Upper lobe of right lung (tissue), 1 donor: ENCODE measurements at regions not wholly inside any gene's neighbourhood (a gene's known extent, or its start where the extent isn't known, plus 50 kb on each side); places are given as distances from the start of the nearest gene placed in this dataset.

ENCODE experiments used
- ATAC-seq: fragments of 200-7000 bp; cut with Tn5 transposase; one replicate; pipeline ENCODE4 v1.9.1; 2020; ENCODE audit warnings: mild to moderate bottlenecking, moderate library complexity
- DNase-seq: peaks from one replicate; pipeline ENCODE4 v3.0.0-alpha.2; 2020
- H3K27ac ChIP-seq: fragments of 200-600 bp; one replicate; pipeline ENCODE4 v1.8.0; 2022
- H3K27me3 ChIP-seq: fragments of 200-600 bp; one replicate; pipeline ENCODE4 v1.8.0; 2022; ENCODE audit warnings: mild to moderate bottlenecking
- H3K36me3 ChIP-seq: fragments of 200-600 bp; one replicate; pipeline ENCODE4 v1.8.0; 2022
- H3K4me1 ChIP-seq: fragments of 200-600 bp; one replicate; pipeline ENCODE4 v1.8.0; 2022
- H3K4me3 ChIP-seq: fragments of 200-600 bp; one replicate; pipeline ENCODE4 v1.8.0; 2022; ENCODE audit warnings: mild to moderate bottlenecking
- H3K9me3 ChIP-seq: fragments of 200-600 bp; one replicate; pipeline ENCODE4 v1.8.0; 2022
- CTCF ChIP-seq: fragments of 200-600 bp; IDR thresholded peaks from one replicate; pipeline ENCODE4 v1.8.0; 2022; ENCODE audit warnings: antibody characterized with exemption
- intact Hi-C: fragments of 100-400 bp; cut with DNase I; formaldehyde crosslinking; loops from one replicate; pipeline ENCODE4 v1.11.0; 2022
- donor health status: DM: no; HTN: yes; CAD: no; lungs with severe emphysema.

GRCh38 chr18:39946623-39947061 is 2008.4 kb upstream of the PIK3C3 start:
- H3K27me3 ChIP-seq: no peaks in the 10 kb centered on the region
- no peak overlapping the region for H3K4me3 ChIP-seq
- intact Hi-C loops: no loop called here
- no peaks in the 10 kb centered on the region for H3K36me3 ChIP-seq
- no peaks in the 10 kb centered on the region for H3K4me1 ChIP-seq
- DNase-seq: no peak
- ATAC-seq: peak; percentile 46
- H3K9me3 ChIP-seq: no peaks in the 10 kb centered on the region
- no peak for TF ChIP-seq CTCF
- H3K27ac ChIP-seq: no peak overlapping the region

GRCh38 chr18:39945076-39945475 is 2010.0 kb upstream of the PIK3C3 start:
- no peaks in the 10 kb centered on the region for H3K36me3 ChIP-seq
- no peak overlapping the region for H3K4me3 ChIP-seq
- no peaks in the 10 kb centered on the region for H3K9me3 ChIP-seq
- H3K27me3 ChIP-seq: no peaks in the 10 kb centered on the region
- no peak for TF ChIP-seq CTCF
- H3K4me1 ChIP-seq: no peaks in the 10 kb centered on the region
- no peak overlapping the region for H3K27ac ChIP-seq
- intact Hi-C loops: no loop called here
- no peak for DNase-seq
- ATAC-seq: no peak

- TF ChIP-seq CTCF: no peak
- no peaks in the 10 kb centered on the region for H3K36me3 ChIP-seq
- no peaks in the 10 kb centered on the region for H3K4me1 ChIP-seq
- no peak for ATAC-seq
- H3K9me3 ChIP-seq: no peaks in the 10 kb centered on the region
- intact Hi-C loops: no loop called here
- H3K27ac ChIP-seq: no peak overlapping the region
- H3K4me3 ChIP-seq: no peak overlapping the region
- DNase-seq: no peak
- H3K27me3 ChIP-seq: no peaks in the 10 kb centered on the region
Measured at GRCh38 chr18:39942702-39943101, 2012.3 kb upstream of the PIK3C3 start.

GRCh38 chr18:39938676-39939608 is 2016.1 kb upstream of the PIK3C3 start:
- Histone ChIP-seq H3K27me3 (no peaks in the 10 kb centered on the region), H3K27ac (no peak overlapping the region), H3K9me3 (no peaks in the 10 kb centered on the region), H3K4me3 (no peak overlapping the region), H3K36me3 (no peaks in the 10 kb centered on the region), H3K4me1 (no peaks in the 10 kb centered on the region)
- DNase-seq: no peak
- no peak for ATAC-seq
- TF ChIP-seq CTCF: no peak
- intact Hi-C loops: no loop called here

- DNase-seq (no peak), ATAC-seq (no peak)
- intact Hi-C loops: no loop called here
- no peak for TF ChIP-seq CTCF
- H3K27me3 ChIP-seq: no peaks in the 10 kb centered on the region
- no peaks in the 10 kb centered on the region for H3K4me1 ChIP-seq
- no peak overlapping the region for H3K4me3 ChIP-seq
- no peak overlapping the region for H3K27ac ChIP-seq
- no peaks in the 10 kb centered on the region for H3K9me3 ChIP-seq
- no peaks in the 10 kb centered on the region for H3K36me3 ChIP-seq
Measured at GRCh38 chr18:39935598-39935997, 2019.4 kb upstream of the PIK3C3 start.
